ENCODE measurements at regions not wholly inside any gene's neighbourhood (a gene's known extent, or its start where the extent isn't known, plus 50 kb on each side); places are given as distances from the start of the nearest gene placed in this dataset.

- no peak overlapping the region for H2AFZ ChIP-seq (ENCODE audit: low read depth, low read length)
- H3K9ac ChIP-seq (ENCODE audit: low read length) = no peak overlapping the region
- H3K36me3 ChIP-seq (ENCODE audit: insufficient read depth, low read length) = no peaks in the 10 kb centered on the region
- DNase-seq (ENCODE audit: low read depth) (no peak), FAIRE-seq (no peak)
- Mint-ChIP-seq H3K27me3 (ENCODE audit: low read depth, unreplicated experiment) (no peaks in the 10 kb centered on the region), H3K27ac (ENCODE audit: unreplicated experiment) (no peak overlapping the region), H3K9me3 (ENCODE audit: unreplicated experiment) (no peaks in the 10 kb centered on the region), H3K4me1 (ENCODE audit: low read depth, unreplicated experiment) (peaks cover 44% of the 10 kb centered on the region), H3K4me3 (ENCODE audit: unreplicated experiment) (no peak overlapping the region), H3K36me3 (ENCODE audit: low read depth, unreplicated experiment) (no peaks in the 10 kb centered on the region)
- H3K79me2 ChIP-seq (ENCODE audit: insufficient read depth, low read length) = no peaks in the 10 kb centered on the region
- no peaks in the 10 kb centered on the region for H4K20me1 ChIP-seq (ENCODE audit: insufficient read depth, low read length)
- no peaks in the 10 kb centered on the region for H3K27me3 ChIP-seq (ENCODE audit: insufficient read depth, low read length)
- no peak overlapping the region for H3K4me3 ChIP-seq (ENCODE audit: insufficient read depth, low read depth, low read length)
- no peak for TF ChIP-seq CTCF (IDR thresholded peaks at IDR 0.05; ENCODE audit: insufficient read depth, low read depth, low read length)
- no peak for TF ChIP-seq EZH2 (IDR thresholded peaks at IDR 0.05; ENCODE audit: insufficient read depth, low read length)
- H3K9me3 ChIP-seq (ENCODE audit: insufficient read depth, low read depth, low read length) = no peaks in the 10 kb centered on the region
- peaks cover 42% of the 10 kb centered on the region for H3K4me1 ChIP-seq (ENCODE audit: insufficient read depth, low read length)
- no peak overlapping the region for H3K27ac ChIP-seq (ENCODE audit: low read depth, low read length)
- no peak overlapping the region for H3K4me2 ChIP-seq (ENCODE audit: low read length)
Measured at GRCh38 chr6:113356139-113356538, 501.0 kb upstream of the MARCKS start.

GRCh38 chr6:113357041-113357440 lies 500.1 kb upstream of the MARCKS start:
- FAIRE-seq = no peak

More at GRCh38 chr6:113357041-113357440, 500.1 kb upstream of the MARCKS start:
- no peaks in the 10 kb centered on the region for H3K36me3 ChIP-seq (ENCODE audit: insufficient read depth, low read length)
- Mint-ChIP-seq H3K4me1 (ENCODE audit: low read depth, unreplicated experiment) (peaks cover 41% of the 10 kb centered on the region), H3K9me3 (ENCODE audit: unreplicated experiment) (no peaks in the 10 kb centered on the region), H3K27ac (ENCODE audit: unreplicated experiment) (no peak overlapping the region), H3K4me3 (ENCODE audit: unreplicated experiment) (no peak overlapping the region), H3K27me3 (ENCODE audit: low read depth, unreplicated experiment) (no peaks in the 10 kb centered on the region), H3K36me3 (ENCODE audit: low read depth, unreplicated experiment) (no peaks in the 10 kb centered on the region)
- H2AFZ ChIP-seq (ENCODE audit: low read depth, low read length) = no peak overlapping the region
- H3K4me3 ChIP-seq (ENCODE audit: insufficient read depth, low read depth, low read length) = no peak overlapping the region
- H3K4me2 ChIP-seq (ENCODE audit: low read length) = no peak overlapping the region
- no peak overlapping the region for H3K27ac ChIP-seq (ENCODE audit: low read depth, low read length)
- no peaks in the 10 kb centered on the region for H3K79me2 ChIP-seq (ENCODE audit: insufficient read depth, low read length)
- TF ChIP-seq EZH2 (IDR thresholded peaks at IDR 0.05; ENCODE audit: insufficient read depth, low read length) (no peak), CTCF (IDR thresholded peaks at IDR 0.05; ENCODE audit: insufficient read depth, low read depth, low read length) (no peak)
- no peak for DNase-seq (ENCODE audit: low read depth)
- no peaks in the 10 kb centered on the region for H3K9me3 ChIP-seq (ENCODE audit: insufficient read depth, low read depth, low read length)
- no peaks in the 10 kb centered on the region for H3K27me3 ChIP-seq (ENCODE audit: insufficient read depth, low read length)
- no peaks in the 10 kb centered on the region for H4K20me1 ChIP-seq (ENCODE audit: insufficient read depth, low read length)
- H3K9ac ChIP-seq (ENCODE audit: low read length) = no peak overlapping the region
- H3K4me1 ChIP-seq (ENCODE audit: insufficient read depth, low read length) = peaks cover 42% of the 10 kb centered on the region
